H1 (cell line): ENCODE measurements at regions not wholly inside any gene's neighbourhood (a gene's known extent, or its start where the extent isn't known, plus 50 kb on each side); places are given as distances from the start of the nearest gene placed in this dataset.

Source experiments
- CHD1 ChIP-seq: IDR thresholded peaks from 2 replicates; pipeline ENCODE4 v1.6.1; 2012; ENCODE audit warnings: low read depth, low read length, improper control_type of control experiment
- CTBP2 ChIP-seq: IDR thresholded peaks from 2 replicates; pipeline ENCODE4 v1.7.0; 2011; ENCODE audit warnings: borderline replicate concordance, mild to moderate bottlenecking, moderate library complexity, mixed read lengths, low read length; ENCODE audit not compliant: insufficient read depth, insufficient read length
- HDAC2 ChIP-seq, 2 experiments: fragments of 300-600 bp in 1 of 2; sonication (generic) in 1 of 2; IDR thresholded peaks; 2 replicates each; pipeline ENCODE4 v1.6.1; 2011 to 2012; ENCODE audit warnings: low read depth in 2 of 2, low read length in 2 of 2, mild to moderate bottlenecking in 2 of 2, moderate library complexity in 2 of 2, borderline replicate concordance in 1 of 2, inconsistent platforms in 1 of 2
- PHF8 ChIP-seq: fragments of 200-600 bp; sonication (generic); conservative IDR thresholded peaks from 2 replicates; pipeline ENCODE4 v1.7.1; 2012; ENCODE audit warnings: low read depth, mild to moderate bottlenecking, inconsistent platforms, low read length, moderate library complexity
- POLR2A ChIP-seq, 2 experiments: IDR thresholded peaks; 1 replicate in 1 of 2; 2 replicates in 1 of 2; pipeline ENCODE4 v1.6.1; 2011; ENCODE audit warnings: low read depth in 2 of 2, low read length in 2 of 2, mild to moderate bottlenecking in 2 of 2; ENCODE audit errors: control extremely low read depth in 1 of 2
- POLR2AphosphoS5 ChIP-seq: IDR thresholded peaks from 2 replicates; pipeline ENCODE4 v1.6.1; 2011; ENCODE audit warnings: low read depth, low read length
- POU5F1 ChIP-seq: IDR thresholded peaks from 2 replicates; pipeline ENCODE4 v1.6.1; 2011; ENCODE audit warnings: low read depth, mild to moderate bottlenecking, low read length, moderate library complexity
- RNF2 ChIP-seq: fragments of 200-900, 300-1000 bp; sonication (generic); IDR thresholded peaks from 2 replicates; pipeline ENCODE4 v1.7.1; 2016; ENCODE audit warnings: borderline replicate concordance, low read depth, mild to moderate bottlenecking, antibody characterized with exemption, low read length; ENCODE audit not compliant: poor library complexity, severe bottlenecking; ENCODE audit errors: missing control alignments
- SRF ChIP-seq: IDR thresholded peaks from 2 replicates; pipeline ENCODE4 v1.6.1; 2011; ENCODE audit warnings: mild to moderate bottlenecking, low read depth, low read length, moderate library complexity
- TAF1 ChIP-seq: IDR thresholded peaks from 2 replicates; pipeline ENCODE4 v1.6.1; 2011; ENCODE audit warnings: mild to moderate bottlenecking, low read depth, low read length

- no peak for TF ChIP-seq HDAC2 (IDR thresholded peaks at IDR 0.05; ENCODE audit: borderline replicate concordance in 1 of 2, low read depth in 2 of 2, low read length in 2 of 2)
- TF ChIP-seq CHD1 = no peak
- TF ChIP-seq CTBP2 = no peak
- no peak for TF ChIP-seq SRF
- no peak for TF ChIP-seq TAF1
- no peak for TF ChIP-seq POLR2AphosphoS5
- TF ChIP-seq RNF2 = no peak
- TF ChIP-seq POU5F1 = no peak
- no peak for TF ChIP-seq PHF8
- TF ChIP-seq POLR2A (IDR thresholded peaks at IDR 0.05; ENCODE audit: control extremely low read depth in 1 of 2, low read depth in 2 of 2, low read length in 2 of 2) = no peak
Observed at GRCh38 chr22:48949375-48950149, 878.1 kb downstream of the BRD1 start (continued).
